Endothelial cell of umbilical vein (primary cell): ENCODE measurements at regions not wholly inside any gene's neighbourhood (a gene's known extent, or its start where the extent isn't known, plus 50 kb on each side); places are given as distances from the start of the nearest gene placed in this dataset.

Source experiments
- BruUV-seq: library from RNA; stranded (reverse); fragments of 400-500 nt; replicated peaks from 2 replicates; lab custom pipeline; 2021; lab: Mats Ljungman, UMichigan
- CTCF ChIA-PET: fragments of 300-600, 350-600 bp; sonication (Branson Sonifier 250); formaldehyde crosslinking; loops from one replicate; lab custom pipeline; 2021; ENCODE audit warnings: antibody characterized with exemption, inconsistent platforms; lab: Charles Lee
- POLR2A ChIA-PET: fragments of 300-600, 350-600 bp; sonication (Branson Sonifier 250); formaldehyde crosslinking; loops from one replicate; lab custom pipeline; 2021; ENCODE audit warnings: antibody characterized with exemption, inconsistent platforms; lab: Charles Lee
- DNase-seq: peaks from one replicate; pipeline ENCODE4 v3.0.0-alpha.2; 2011; ENCODE audit warnings: low read depth, low spot score
- FAIRE-seq: peaks from 2 replicates; lab custom pipeline; 2011; peaks lifted over from hg19 to GRCh38; lab: Jason Lieb, UNC
- H2AFZ ChIP-seq: 2 replicates; pipeline ENCODE4 v1.6.0; 2012; ENCODE audit warnings: low read depth, low read length, control low read depth, inconsistent platforms
- H3K27ac ChIP-seq: 2 replicates; pipeline ENCODE4 v1.5.1; 2011; ENCODE audit warnings: low read depth, mild to moderate bottlenecking, control low read depth, low read length, moderate library complexity; ENCODE audit not compliant: insufficient read depth
- H3K27me3 ChIP-seq, 2 experiments: 2 replicates each; pipeline versions ENCODE4 v1.6.0 to v1.6.1; 2011; ENCODE audit warnings: low read length in 2 of 2, mixed read lengths in 1 of 2; ENCODE audit not compliant: control insufficient read depth in 2 of 2, insufficient read depth in 2 of 2
- H3K36me3 ChIP-seq, 2 experiments: 2 replicates in 1 of 2; 3 replicates in 1 of 2; pipeline ENCODE4 v1.5.1; 2011; ENCODE audit warnings: low read length in 2 of 2, mild to moderate bottlenecking in 1 of 2, moderate library complexity in 1 of 2; ENCODE audit not compliant: control insufficient read depth in 2 of 2, insufficient read depth in 2 of 2; ENCODE audit errors: extremely low read depth in 1 of 2
- H3K4me1 ChIP-seq: 3 replicates; pipeline ENCODE4 v1.5.1; 2011; ENCODE audit warnings: mild to moderate bottlenecking, low read length; ENCODE audit not compliant: control insufficient read depth, insufficient read depth; ENCODE audit errors: extremely low read depth
- H3K4me2 ChIP-seq: 2 replicates; pipeline ENCODE4 v1.6.1; 2011; ENCODE audit warnings: low read length, control low read depth, mixed read lengths; ENCODE audit not compliant: insufficient read depth
- H3K4me3 ChIP-seq, 3 experiments: fragments of 200-600 bp in 1 of 3; sonication (generic), shearing (Covaris generic) in 1 of 3; replicated peaks in 1 of 3; 2 replicates each; pipeline ENCODE4 v1.5.1; 2011 to 2016; ENCODE audit warnings: control low read depth in 3 of 3, low read length in 3 of 3, mild to moderate bottlenecking in 2 of 3, inconsistent platforms in 1 of 3, low read depth in 1 of 3, moderate library complexity in 1 of 3; ENCODE audit not compliant: insufficient read depth in 1 of 3
- H3K79me2 ChIP-seq: 2 replicates; pipeline ENCODE4 v1.6.0; 2012; ENCODE audit warnings: low read length, inconsistent platforms; ENCODE audit not compliant: control insufficient read depth, insufficient read depth
- H3K9ac ChIP-seq: replicated peaks from 2 replicates; pipeline ENCODE3; 2011; ENCODE audit warnings: low read length, control low read depth; ENCODE audit not compliant: insufficient read depth; ENCODE audit errors: extremely low read depth
- H3K9me1 ChIP-seq: replicated peaks from 3 replicates; pipeline ENCODE4 v1.6.0; 2011; ENCODE audit warnings: mild to moderate bottlenecking, low read length; ENCODE audit not compliant: control insufficient read depth, insufficient read depth; ENCODE audit errors: extremely low read depth
- H3K9me3 ChIP-seq: replicated peaks from 2 replicates; pipeline ENCODE4 v1.5.1; 2012; ENCODE audit warnings: low read length, inconsistent platforms; ENCODE audit not compliant: control insufficient read depth, insufficient read depth
- H4K20me1 ChIP-seq: replicated peaks from 2 replicates; pipeline ENCODE3; 2011; ENCODE audit warnings: mild to moderate bottlenecking, low read length; ENCODE audit not compliant: control insufficient read depth, insufficient read depth; ENCODE audit errors: extremely low read depth
- EZH2 ChIP-seq: IDR thresholded peaks from 2 replicates; pipeline ENCODE4 v1.6.1; 2012; ENCODE audit warnings: borderline replicate concordance, low read depth, mild to moderate bottlenecking, moderate library complexity, low read length, inconsistent platforms; ENCODE audit not compliant: severe bottlenecking
- FOS ChIP-seq: IDR thresholded peaks from 2 replicates; pipeline ENCODE4 v1.6.1; 2011; ENCODE audit warnings: mild to moderate bottlenecking, low read length, moderate library complexity, borderline replicate concordance; ENCODE audit not compliant: insufficient read depth
- GATA2 ChIP-seq: IDR thresholded peaks from 2 replicates; pipeline ENCODE4 v1.7.0; 2011; ENCODE audit warnings: low read depth, mild to moderate bottlenecking, moderate library complexity, mixed read lengths, low read length; ENCODE audit not compliant: insufficient read length, insufficient read depth
- JUN ChIP-seq: IDR thresholded peaks from 2 replicates; pipeline ENCODE4 v1.6.1; 2011; ENCODE audit warnings: borderline replicate concordance, low read depth; ENCODE audit not compliant: insufficient read length, insufficient read depth
- MYC ChIP-seq: IDR thresholded peaks from one replicate; pipeline ENCODE4 v1.6.1; 2011; ENCODE audit warnings: mild to moderate bottlenecking, low read depth, low read length
- POLR2A ChIP-seq: IDR thresholded peaks from 2 replicates; pipeline ENCODE4 v1.6.1; 2012; ENCODE audit warnings: low read depth, mild to moderate bottlenecking, control low read depth, low read length
- POLR2AphosphoS5 ChIP-seq: IDR thresholded peaks from 2 replicates; pipeline ENCODE4 v1.6.1; 2012; ENCODE audit warnings: low read depth, mild to moderate bottlenecking, control low read depth, low read length, moderate library complexity; ENCODE audit not compliant: insufficient read depth
- dilution Hi-C: fragments of 300-500 bp; cut with MboI; formaldehyde crosslinking; loops from one replicate; pipeline ENCODE4 v1.15.0; 2019; ENCODE audit warnings: low sequenced_read_pairs; ENCODE audit not compliant: extremely low pct_ligation_motif_present
- intact Hi-C: fragments of 100-400 bp; cut with micrococcal nuclease; formaldehyde crosslinking; loops from one replicate; pipeline ENCODE4 v1.10.0; 2022
- TF ChIP-seq, protein P1 (sequence below): IDR thresholded peaks from 2 replicates; pipeline ENCODE4 v1.6.1; 2011; ENCODE audit not compliant: insufficient read depth, insufficient read length
- TF ChIP-seq, protein P2 (sequence below), 2 donors: IDR thresholded peaks; 1 replicate in 1 of 2; 2 replicates in 1 of 2; pipeline ENCODE4 v1.5.1; 2011; ENCODE audit warnings: low read length in 2 of 2, mild to moderate bottlenecking in 2 of 2, moderate library complexity in 2 of 2, control low read depth in 1 of 2, inconsistent platforms in 1 of 2, low read depth in 1 of 2; ENCODE audit not compliant: insufficient read depth in 1 of 2; ENCODE audit errors: extremely low read depth in 1 of 2

DNA sequence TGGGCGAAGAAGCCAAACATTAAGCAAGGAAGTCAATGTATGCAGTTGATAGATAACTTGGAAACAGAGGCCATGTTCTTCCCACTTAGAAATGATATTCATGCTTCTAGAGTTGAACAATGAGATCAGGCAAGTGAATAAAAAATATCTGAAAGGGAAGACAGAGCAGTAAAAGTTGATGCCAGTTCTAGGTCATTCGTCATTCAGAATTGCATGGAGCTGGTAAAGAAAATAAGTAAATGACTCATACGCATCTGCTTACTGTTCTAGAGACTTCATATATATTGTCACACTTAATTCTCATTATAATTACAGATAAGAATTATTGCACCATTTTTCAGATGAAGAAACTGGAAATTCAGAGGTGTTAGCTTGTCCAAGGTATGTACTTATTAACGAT lies 158.9 kb upstream of the FERD3L start:
- Histone ChIP-seq H4K20me1 (no peaks in the 10 kb centered on the region), H3K4me3 (no peak overlapping the region), H2AFZ (no peak overlapping the region), H3K79me2 (no peaks in the 10 kb centered on the region), H3K27me3 (no peaks in the 10 kb centered on the region), H3K4me2 (no peak overlapping the region), H3K9ac (no peak overlapping the region), H3K4me1 (no peaks in the 10 kb centered on the region), H3K9me1 (no peaks in the 10 kb centered on the region), H3K27ac (no peak overlapping the region), H3K9me3 (no peaks in the 10 kb centered on the region), H3K36me3 (no peaks in the 10 kb centered on the region)
- CTCF ChIA-PET = interaction anchor here (1.3 kb wide), 1 partner anchor 10 kb away, joined by 3 read pairs; no protein-coding TSS in a partner anchor
- no peak for FAIRE-seq
- POLR2A ChIA-PET = no interaction called here
- no TSS peak for BruUV-seq
- intact Hi-C loops = no loop called here
- dilution Hi-C loops = no loop called here
- no peak for DNase-seq
- TF ChIP-seq, protein P1, sequence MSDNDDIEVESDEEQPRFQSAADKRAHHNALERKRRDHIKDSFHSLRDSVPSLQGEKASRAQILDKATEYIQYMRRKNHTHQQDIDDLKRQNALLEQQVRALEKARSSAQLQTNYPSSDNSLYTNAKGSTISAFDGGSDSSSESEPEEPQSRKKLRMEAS = no peak
- TF ChIP-seq FOS (no peak), JUN (no peak), POLR2AphosphoS5 (no peak), EZH2 (no peak), MYC (no peak), POLR2A (no peak), GATA2 (no peak)
- TF ChIP-seq, protein P2, sequence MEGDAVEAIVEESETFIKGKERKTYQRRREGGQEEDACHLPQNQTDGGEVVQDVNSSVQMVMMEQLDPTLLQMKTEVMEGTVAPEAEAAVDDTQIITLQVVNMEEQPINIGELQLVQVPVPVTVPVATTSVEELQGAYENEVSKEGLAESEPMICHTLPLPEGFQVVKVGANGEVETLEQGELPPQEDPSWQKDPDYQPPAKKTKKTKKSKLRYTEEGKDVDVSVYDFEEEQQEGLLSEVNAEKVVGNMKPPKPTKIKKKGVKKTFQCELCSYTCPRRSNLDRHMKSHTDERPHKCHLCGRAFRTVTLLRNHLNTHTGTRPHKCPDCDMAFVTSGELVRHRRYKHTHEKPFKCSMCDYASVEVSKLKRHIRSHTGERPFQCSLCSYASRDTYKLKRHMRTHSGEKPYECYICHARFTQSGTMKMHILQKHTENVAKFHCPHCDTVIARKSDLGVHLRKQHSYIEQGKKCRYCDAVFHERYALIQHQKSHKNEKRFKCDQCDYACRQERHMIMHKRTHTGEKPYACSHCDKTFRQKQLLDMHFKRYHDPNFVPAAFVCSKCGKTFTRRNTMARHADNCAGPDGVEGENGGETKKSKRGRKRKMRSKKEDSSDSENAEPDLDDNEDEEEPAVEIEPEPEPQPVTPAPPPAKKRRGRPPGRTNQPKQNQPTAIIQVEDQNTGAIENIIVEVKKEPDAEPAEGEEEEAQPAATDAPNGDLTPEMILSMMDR (IDR thresholded peaks at IDR 0.05; ENCODE audit: extremely low read depth in 1 of 2, insufficient read depth in 1 of 2, low read depth in 1 of 2, low read length in 2 of 2) = no peak
